DND-41 (cell line): ENCODE measurements at regions not wholly inside any gene's neighbourhood (a gene's known extent, or its start where the extent isn't known, plus 50 kb on each side); places are given as distances from the start of the nearest gene placed in this dataset.

ENCODE experiments used
- CTCF ChIP-seq: IDR thresholded peaks from 2 replicates; pipeline ENCODE4 v1.5.1; 2012; ENCODE audit warnings: borderline replicate concordance, low read length, moderate library complexity, mild to moderate bottlenecking; ENCODE audit not compliant: poor library complexity, severe bottlenecking; ENCODE audit errors: extremely low read depth
- EZH2 ChIP-seq: IDR thresholded peaks from 3 replicates; pipeline ENCODE4 v1.6.1; 2012; ENCODE audit warnings: borderline replicate concordance, low read depth, mild to moderate bottlenecking, moderate library complexity, low read length, inconsistent platforms; ENCODE audit not compliant: severe bottlenecking

DNA sequence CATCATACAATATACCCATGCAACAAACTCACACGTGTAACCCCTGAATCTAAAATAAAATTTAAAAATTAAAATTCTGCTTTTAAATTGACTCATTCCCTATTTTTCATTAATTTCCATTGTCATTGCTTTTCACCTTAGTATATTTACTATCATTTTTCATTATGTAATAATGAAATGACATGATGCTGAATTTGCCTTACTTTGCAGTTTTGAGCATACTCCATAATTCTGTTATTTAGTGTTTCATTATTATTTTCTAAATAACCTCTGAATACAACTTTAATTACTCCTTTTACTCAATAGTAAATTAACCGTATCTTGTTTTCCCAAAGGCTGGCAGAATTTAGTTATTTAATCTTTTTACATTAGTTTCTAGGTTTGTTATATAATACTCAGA, 719.6 kb downstream of the DOK5 start:
- TF ChIP-seq CTCF = no peak
- TF ChIP-seq EZH2 = no peak
